ENCODE measurements at regions not wholly inside any gene's neighbourhood (a gene's known extent, or its start where the extent isn't known, plus 50 kb on each side); places are given as distances from the start of the nearest gene placed in this dataset.
"Not testable (repeated sequence)": the region's sequence is repeated elsewhere in the genome, so short reads cannot be mapped to it uniquely, and the experiment has no call there.

DNA sequence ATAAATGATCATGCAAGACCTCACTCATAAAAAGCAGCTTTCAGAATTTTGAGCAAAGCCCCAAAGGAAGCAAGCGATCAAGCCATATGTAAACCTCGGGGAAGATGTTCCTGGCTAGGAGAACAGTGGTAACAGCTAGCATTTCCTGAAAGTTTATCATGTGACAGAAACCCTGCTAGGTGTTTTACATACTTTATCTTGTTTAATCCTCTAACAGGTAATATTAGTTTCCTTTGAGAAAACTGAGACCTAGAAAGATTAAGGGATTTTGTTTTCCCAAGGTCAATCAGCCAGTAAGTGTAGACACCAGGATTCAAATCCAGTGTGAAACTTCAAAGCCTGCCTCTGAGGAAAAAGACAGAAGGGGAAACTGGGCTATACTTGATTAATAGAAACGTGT, 362.4 kb upstream of the MAF start:
- H3K4me3 ChIP-seq (ENCODE audit: low read length) = no peak overlapping the region
- H3K36me3 ChIP-seq (ENCODE audit: insufficient read depth, low read length) = no peaks in the 10 kb centered on the region
- no peaks in the 10 kb centered on the region for H3K9me3 ChIP-seq (replicated peaks; ENCODE audit: low read length)
- no peak overlapping the region for H3K4me2 ChIP-seq (ENCODE audit: low read length)
- peaks cover 8% of the 10 kb centered on the region for H3K27me3 ChIP-seq (ENCODE audit: control insufficient read depth, insufficient read depth, low read length)
- H3K4me1 ChIP-seq (ENCODE audit: control insufficient read depth, insufficient read depth, low read length) = no peaks in the 10 kb centered on the region
- H3K9ac ChIP-seq (ENCODE audit: low read depth, low read length) = no peak overlapping the region

DNA sequence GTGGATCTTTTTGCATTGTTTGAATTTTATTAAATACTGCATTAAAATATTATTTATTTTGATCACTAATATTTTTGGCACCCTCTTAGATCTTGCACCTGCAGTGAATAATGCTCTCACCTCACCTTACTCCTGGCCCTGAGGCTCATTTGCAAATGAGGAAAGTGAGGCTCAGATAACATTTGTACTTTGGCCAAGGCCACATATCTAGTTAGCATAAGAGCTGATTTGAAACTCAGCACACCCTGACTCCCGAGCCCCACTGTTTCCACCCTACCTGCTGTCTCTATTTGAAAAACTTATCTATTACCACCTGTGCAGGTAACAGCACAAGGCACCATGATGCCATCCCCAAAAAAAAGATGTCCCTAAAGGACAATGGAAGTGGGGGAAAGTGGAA, 358.7 kb upstream of the MAF start:
- no peak overlapping the region for H3K4me3 ChIP-seq (ENCODE audit: low read length)
- H3K27me3 ChIP-seq (ENCODE audit: control insufficient read depth, insufficient read depth, low read length) = peaks cover 10% of the 10 kb centered on the region
- H3K9me3 ChIP-seq (replicated peaks; ENCODE audit: low read length) = no peaks in the 10 kb centered on the region
- no peak overlapping the region for H3K4me2 ChIP-seq (ENCODE audit: low read length)
- H3K4me1 ChIP-seq (ENCODE audit: control insufficient read depth, insufficient read depth, low read length) = no peaks in the 10 kb centered on the region
- no peaks in the 10 kb centered on the region for H3K36me3 ChIP-seq (ENCODE audit: insufficient read depth, low read length)
- no peak overlapping the region for H3K9ac ChIP-seq (ENCODE audit: low read depth, low read length)

DNA sequence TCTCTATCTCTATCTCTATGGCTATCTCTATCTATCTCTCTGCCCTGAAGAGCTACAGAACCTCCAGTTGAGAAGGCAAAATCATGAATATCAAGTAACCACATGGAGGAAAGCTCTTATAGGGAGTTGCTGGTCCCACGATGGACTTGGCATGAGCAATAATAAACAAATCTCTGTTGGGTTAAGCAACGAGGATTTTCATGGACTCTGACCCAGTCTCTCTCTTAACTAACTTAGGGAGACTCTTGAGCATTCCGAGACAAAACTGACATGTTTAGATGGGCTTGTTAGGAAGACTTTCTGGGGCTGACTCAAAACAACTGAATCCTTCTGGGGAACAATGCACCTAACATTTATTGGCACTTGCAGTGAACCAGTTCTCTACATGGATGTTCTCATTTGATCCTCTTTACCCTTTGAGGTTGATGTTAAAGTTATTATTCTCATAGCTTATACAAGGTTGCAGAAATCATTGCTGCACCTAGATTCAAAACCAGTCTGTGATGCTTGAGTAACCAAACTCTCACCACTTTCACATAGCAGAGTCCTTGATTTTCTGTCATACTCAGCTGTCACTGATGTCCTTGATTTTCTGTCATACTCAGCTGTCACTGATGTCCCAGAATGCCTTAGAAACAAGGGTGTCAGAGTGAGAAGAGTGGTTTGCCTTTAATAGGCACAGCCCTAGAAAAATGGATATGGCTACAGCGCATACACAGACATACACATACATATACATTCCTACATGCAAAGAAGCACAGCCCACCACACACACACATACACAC, 354.6 kb upstream of the MAF start:
- Histone ChIP-seq H3K4me1 (ENCODE audit: control insufficient read depth, insufficient read depth, low read length) (no peaks in the 10 kb centered on the region), H3K4me2 (ENCODE audit: low read length) (no peak overlapping the region), H3K9me3 (replicated peaks; ENCODE audit: low read length) (no peaks in the 10 kb centered on the region), H3K36me3 (ENCODE audit: insufficient read depth, low read length) (no peaks in the 10 kb centered on the region), H3K4me3 (ENCODE audit: low read length) (no peak overlapping the region), H3K9ac (ENCODE audit: low read depth, low read length) (no peak overlapping the region), H3K27me3 (ENCODE audit: control insufficient read depth, insufficient read depth, low read length) (peaks cover 7% of the 10 kb centered on the region)

DNA sequence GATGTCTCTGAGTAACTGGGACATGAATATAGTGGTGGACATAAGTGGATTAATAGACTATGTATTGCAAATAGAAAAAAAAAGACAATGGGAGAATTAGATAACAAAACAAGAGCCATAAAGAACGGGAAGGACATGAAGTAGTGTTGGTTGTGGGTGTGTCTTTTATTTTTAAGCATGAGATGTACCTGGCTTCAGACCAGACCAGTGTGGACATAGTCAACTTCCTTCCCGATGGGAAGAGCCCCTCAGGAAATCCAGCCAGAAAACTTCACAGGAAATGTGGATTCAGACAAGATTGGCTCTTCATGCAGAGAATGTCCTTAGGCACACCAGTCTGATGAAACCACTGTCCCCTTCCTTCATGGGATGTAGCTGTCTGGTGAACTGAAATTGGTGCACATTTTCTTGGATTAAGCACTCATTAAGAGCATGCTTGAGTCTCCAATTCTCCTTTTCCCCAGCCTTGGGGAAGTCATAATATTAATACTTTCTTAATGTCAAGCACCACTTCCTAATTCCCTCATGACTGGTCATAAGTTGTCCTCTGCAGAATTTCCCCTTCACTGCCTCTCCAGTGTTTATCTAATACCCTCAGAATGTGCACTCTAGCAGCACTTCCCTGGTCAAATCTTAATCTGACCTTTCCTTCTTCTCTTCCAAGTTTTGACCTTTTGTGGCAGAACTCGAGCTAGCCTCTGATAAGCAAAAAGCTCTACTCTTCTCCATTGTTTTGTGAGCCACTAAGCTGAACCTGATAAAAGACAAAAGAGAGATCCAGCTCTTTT, 350.6 kb upstream of the MAF start:
- Histone ChIP-seq H3K36me3 (ENCODE audit: insufficient read depth, low read length) (no peaks in the 10 kb centered on the region), H3K9me3 (replicated peaks; ENCODE audit: low read length) (no peaks in the 10 kb centered on the region), H3K27me3 (ENCODE audit: control insufficient read depth, insufficient read depth, low read length) (peaks cover 9% of the 10 kb centered on the region), H3K9ac (ENCODE audit: low read depth, low read length) (no peak overlapping the region), H3K4me2 (ENCODE audit: low read length) (no peak overlapping the region), H3K4me1 (ENCODE audit: control insufficient read depth, insufficient read depth, low read length) (no peaks in the 10 kb centered on the region), H3K4me3 (ENCODE audit: low read length) (no peak overlapping the region)

DNA sequence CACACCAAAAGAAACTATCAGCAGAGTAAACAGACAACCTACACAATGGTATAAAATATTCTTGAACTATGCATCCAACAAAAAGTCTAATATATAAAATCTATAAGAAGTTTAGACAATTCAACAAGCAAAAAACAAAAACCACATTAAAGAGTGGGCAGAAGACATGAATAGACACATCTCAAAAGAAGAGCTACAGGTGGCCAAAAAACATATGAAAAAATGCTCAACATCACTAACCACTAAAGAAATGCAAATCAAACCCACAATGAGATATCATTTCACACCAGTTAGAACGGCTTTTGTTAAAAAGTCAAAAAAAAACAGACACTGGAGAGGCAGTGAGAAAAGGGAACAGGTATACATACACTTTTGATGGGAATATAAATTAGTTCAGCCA, 348.9 kb upstream of the MAF start:
- Histone ChIP-seq H3K9ac (ENCODE audit: low read depth, low read length) (no peak overlapping the region), H3K4me2 (ENCODE audit: low read length) (no peak overlapping the region), H3K4me3 (ENCODE audit: low read length) (no peak overlapping the region), H3K36me3 (ENCODE audit: insufficient read depth, low read length) (no peaks in the 10 kb centered on the region), H3K27me3 (ENCODE audit: control insufficient read depth, insufficient read depth, low read length) (peaks cover 9% of the 10 kb centered on the region), H3K9me3 (replicated peaks; ENCODE audit: low read length) (no peaks in the 10 kb centered on the region), H3K4me1 (ENCODE audit: control insufficient read depth, insufficient read depth, low read length) (no peaks in the 10 kb centered on the region)

DNA sequence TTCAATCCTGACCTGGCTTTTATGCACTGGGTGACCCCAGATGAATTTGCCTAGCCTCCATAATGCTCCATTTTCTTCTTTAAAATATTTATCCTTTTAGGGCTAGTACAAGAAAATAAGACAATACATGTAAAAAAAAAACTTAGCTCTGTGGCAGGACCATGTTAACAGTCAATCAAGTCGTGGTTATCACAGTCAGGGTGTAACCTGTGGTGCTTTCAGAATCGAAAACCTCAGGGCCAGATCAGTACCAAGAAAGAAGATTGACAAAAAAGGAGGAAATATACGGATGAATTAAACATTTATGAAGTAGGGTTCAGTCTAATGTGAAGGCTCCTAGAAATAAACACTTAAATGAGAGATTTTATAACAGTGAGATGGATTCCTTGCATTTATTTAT, 347.2 kb upstream of the MAF start:
- Histone ChIP-seq H3K4me3 (ENCODE audit: low read length) (no peak overlapping the region), H3K4me2 (ENCODE audit: low read length) (no peak overlapping the region), H3K9me3 (replicated peaks; ENCODE audit: low read length) (no peaks in the 10 kb centered on the region), H3K9ac (ENCODE audit: low read depth, low read length) (no peak overlapping the region), H3K27me3 (ENCODE audit: control insufficient read depth, insufficient read depth, low read length) (peaks cover 6% of the 10 kb centered on the region), H3K4me1 (ENCODE audit: control insufficient read depth, insufficient read depth, low read length) (peaks cover 9% of the 10 kb centered on the region), H3K36me3 (ENCODE audit: insufficient read depth, low read length) (no peaks in the 10 kb centered on the region)

DNA sequence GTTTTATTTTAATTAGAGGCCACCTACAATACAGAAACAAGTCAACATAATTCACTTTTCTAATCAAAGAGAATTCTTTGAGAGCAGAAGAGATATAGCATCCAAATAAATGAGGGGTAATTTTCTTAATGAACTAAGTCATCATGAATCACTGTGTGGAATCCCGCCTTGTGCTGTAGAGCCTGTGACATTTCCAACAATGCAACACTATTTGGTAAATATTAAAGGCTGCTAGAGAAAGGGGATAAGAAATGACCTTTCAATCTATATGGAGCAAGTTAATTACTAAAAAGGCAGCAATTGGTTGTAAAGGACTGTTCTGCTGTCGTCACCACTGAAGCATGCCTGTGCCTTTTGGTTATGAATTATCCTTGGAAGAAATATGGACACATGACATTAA, 345.7 kb upstream of the MAF start:
- peaks cover 9% of the 10 kb centered on the region for H3K4me1 ChIP-seq (ENCODE audit: control insufficient read depth, insufficient read depth, low read length)
- H3K36me3 ChIP-seq (ENCODE audit: insufficient read depth, low read length) = no peaks in the 10 kb centered on the region
- H3K9ac ChIP-seq (ENCODE audit: low read depth, low read length) = no peak overlapping the region
- H3K4me3 ChIP-seq (ENCODE audit: low read length) = no peak overlapping the region
- H3K4me2 ChIP-seq (ENCODE audit: low read length) = no peak overlapping the region
- H3K27me3 ChIP-seq (ENCODE audit: control insufficient read depth, insufficient read depth, low read length) = peaks cover 3% of the 10 kb centered on the region
- H3K9me3 ChIP-seq (replicated peaks; ENCODE audit: low read length) = no peaks in the 10 kb centered on the region

DNA sequence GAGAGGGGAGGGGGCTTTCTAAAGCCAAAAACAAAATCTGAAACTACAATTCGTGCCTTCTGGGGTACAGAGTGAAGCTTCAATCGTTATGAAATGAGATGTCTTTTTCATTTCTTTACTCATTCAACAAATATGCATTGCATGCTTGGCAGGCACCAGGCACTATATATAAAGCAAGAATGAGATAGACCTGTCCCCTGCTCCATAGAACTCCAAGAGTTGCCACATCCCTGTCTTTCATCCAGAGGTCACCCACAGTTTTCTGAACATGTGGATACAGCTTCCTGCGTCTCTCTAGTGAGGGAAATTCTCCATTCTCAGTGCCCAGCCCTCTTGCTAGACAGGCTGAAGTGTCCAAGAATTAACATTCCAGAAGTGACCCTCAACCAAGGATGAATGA, 343.2 kb upstream of the MAF start:
- Histone ChIP-seq H3K9ac (ENCODE audit: low read depth, low read length) (no peak overlapping the region), H3K4me3 (ENCODE audit: low read length) (no peak overlapping the region), H3K4me1 (ENCODE audit: control insufficient read depth, insufficient read depth, low read length) (peaks cover 9% of the 10 kb centered on the region), H3K27me3 (ENCODE audit: control insufficient read depth, insufficient read depth, low read length) (no peaks in the 10 kb centered on the region), H3K4me2 (ENCODE audit: low read length) (no peak overlapping the region), H3K36me3 (ENCODE audit: insufficient read depth, low read length) (no peaks in the 10 kb centered on the region), H3K9me3 (replicated peaks; ENCODE audit: low read length) (no peaks in the 10 kb centered on the region)

DNA sequence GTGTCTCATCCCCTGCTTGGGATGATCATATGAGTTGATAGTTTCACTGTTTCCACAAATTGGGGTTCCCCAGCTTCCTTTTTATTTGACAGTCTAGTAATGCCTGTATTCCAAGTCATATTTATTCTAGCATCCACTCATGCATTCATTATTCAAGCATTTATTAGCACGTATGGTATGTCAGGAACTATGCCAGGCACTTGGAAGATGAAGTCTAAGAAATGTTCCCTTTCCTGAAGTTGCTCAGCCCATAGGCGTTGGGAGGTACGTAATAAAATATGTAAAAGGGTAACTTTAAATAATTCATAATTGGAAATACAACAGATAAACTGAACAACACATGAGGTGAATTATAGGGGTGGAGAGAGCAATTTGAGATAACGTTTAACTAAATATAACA, 338.0 kb upstream of the MAF start:
- no peak overlapping the region for H3K4me3 ChIP-seq (ENCODE audit: low read length)
- no peak overlapping the region for H3K9ac ChIP-seq (ENCODE audit: low read depth, low read length)
- H3K27me3 ChIP-seq (ENCODE audit: control insufficient read depth, insufficient read depth, low read length) = no peaks in the 10 kb centered on the region
- peaks cover 2% of the 10 kb centered on the region for H3K4me1 ChIP-seq (ENCODE audit: control insufficient read depth, insufficient read depth, low read length)
- no peak overlapping the region for H3K4me2 ChIP-seq (ENCODE audit: low read length)
- H3K9me3 ChIP-seq (replicated peaks; ENCODE audit: low read length) = no peaks in the 10 kb centered on the region
- H3K36me3 ChIP-seq (ENCODE audit: insufficient read depth, low read length) = no peaks in the 10 kb centered on the region

DNA sequence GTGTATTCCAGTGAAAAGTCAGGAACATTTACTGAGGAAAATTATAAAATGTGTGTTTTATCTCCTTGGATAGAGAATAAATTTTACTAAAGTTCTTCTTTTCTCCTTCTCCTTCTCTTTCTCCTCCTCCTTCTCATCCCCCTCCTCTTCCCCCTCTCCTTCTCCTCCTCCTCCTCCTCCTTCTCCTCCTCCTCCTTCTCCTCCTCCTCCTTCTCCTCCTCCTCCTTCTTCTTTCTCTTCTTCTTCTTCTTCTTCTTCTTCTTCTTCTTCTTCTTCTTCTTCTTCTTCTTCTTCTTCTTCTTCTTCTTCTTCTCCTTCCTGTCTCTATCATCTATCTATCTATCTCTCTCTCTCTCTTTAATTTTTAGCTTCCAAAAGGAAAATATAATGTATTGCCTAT, 337.1 kb upstream of the MAF start:
- H3K36me3 ChIP-seq (ENCODE audit: insufficient read depth, low read length); H3K27me3 ChIP-seq (ENCODE audit: control insufficient read depth, insufficient read depth, low read length); H3K9me3 ChIP-seq (replicated peaks; ENCODE audit: low read length); H3K9ac ChIP-seq (ENCODE audit: low read depth, low read length); H3K4me3 ChIP-seq (ENCODE audit: low read length); H3K4me2 ChIP-seq (ENCODE audit: low read length); H3K4me1 ChIP-seq (ENCODE audit: control insufficient read depth, insufficient read depth, low read length): not testable (repeated sequence)

DNA sequence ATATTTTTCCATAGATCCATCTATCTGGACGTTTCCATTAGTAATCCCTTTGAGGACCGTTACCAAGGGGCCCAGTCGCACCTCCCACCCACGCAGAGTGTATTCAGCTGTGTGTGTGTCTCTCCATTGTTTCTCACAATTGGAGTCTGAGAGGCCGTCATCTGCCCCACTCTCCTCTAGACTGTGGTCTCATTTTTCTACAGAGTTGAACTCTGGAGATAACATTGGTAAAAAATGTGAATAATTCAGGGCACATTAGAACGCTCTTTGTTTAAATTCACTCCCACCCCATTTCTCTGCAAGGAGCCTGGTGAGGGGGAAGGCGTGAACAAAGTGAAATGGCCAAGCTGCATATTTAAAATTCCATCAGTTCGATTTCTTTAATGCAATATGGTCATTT, 333.1 kb upstream of the MAF start:
- H3K4me2 ChIP-seq (ENCODE audit: low read length) = no peak overlapping the region
- no peak overlapping the region for H3K4me3 ChIP-seq (ENCODE audit: low read length)
- H3K9me3 ChIP-seq (replicated peaks; ENCODE audit: low read length) = no peaks in the 10 kb centered on the region
- H3K27me3 ChIP-seq (ENCODE audit: control insufficient read depth, insufficient read depth, low read length) = no peaks in the 10 kb centered on the region
- no peaks in the 10 kb centered on the region for H3K36me3 ChIP-seq (ENCODE audit: insufficient read depth, low read length)
- H3K9ac ChIP-seq (ENCODE audit: low read depth, low read length) = no peak overlapping the region
- H3K4me1 ChIP-seq (ENCODE audit: control insufficient read depth, insufficient read depth, low read length) = no peaks in the 10 kb centered on the region

DNA sequence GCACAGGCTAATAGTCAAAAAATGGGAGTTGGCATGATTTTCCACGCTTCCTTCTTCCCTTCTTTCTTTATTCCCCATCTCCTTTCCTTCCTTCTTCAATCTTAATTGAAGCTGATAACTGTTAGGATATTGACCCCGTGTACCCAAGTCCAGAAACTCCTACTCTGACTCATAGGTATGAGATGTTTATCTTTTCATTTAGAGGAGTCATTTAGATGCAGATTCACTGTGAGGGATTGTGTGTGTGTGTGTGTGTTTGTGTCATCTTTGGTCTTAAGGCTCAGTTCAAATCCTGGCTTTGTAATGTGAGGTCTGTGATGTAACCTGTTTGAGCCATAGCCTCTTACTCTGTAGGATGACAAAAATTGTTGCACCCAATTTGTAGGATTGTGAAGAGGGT, 332.0 kb upstream of the MAF start:
- no peak overlapping the region for H3K4me2 ChIP-seq (ENCODE audit: low read length)
- H3K9me3 ChIP-seq (replicated peaks; ENCODE audit: low read length) = no peaks in the 10 kb centered on the region
- H3K36me3 ChIP-seq (ENCODE audit: insufficient read depth, low read length) = no peaks in the 10 kb centered on the region
- no peaks in the 10 kb centered on the region for H3K4me1 ChIP-seq (ENCODE audit: control insufficient read depth, insufficient read depth, low read length)
- no peak overlapping the region for H3K4me3 ChIP-seq (ENCODE audit: low read length)
- H3K27me3 ChIP-seq (ENCODE audit: control insufficient read depth, insufficient read depth, low read length) = peaks cover 4% of the 10 kb centered on the region
- no peak overlapping the region for H3K9ac ChIP-seq (ENCODE audit: low read depth, low read length)
